Natural killer cell (primary cell): ENCODE measurements at regions not wholly inside any gene's neighbourhood (a gene's known extent, or its start where the extent isn't known, plus 50 kb on each side); places are given as distances from the start of the nearest gene placed in this dataset.

ENCODE experiments used
- ATAC-seq, 3 donors: fragments of 150-1000 bp in 2 of 3; fragments of 200-7000 bp in 1 of 3; cut with Tn5 transposase; 1 replicate in 1 of 3; 2 replicates in 2 of 3; pipeline ENCODE4 v1.10.0; 2021; ENCODE audit warnings: mild to moderate bottlenecking in 2 of 3, moderate library complexity in 2 of 3
- DNase-seq, 2 donors: peaks; one replicate each; pipeline versions ENCODE4 v3.0.0 to v3.0.0-alpha.2; 2013 to 2021; ENCODE audit warnings: mixed read lengths in 1 of 2
- H3K27ac ChIP-seq: one replicate; pipeline ENCODE4 v1.5.1; 2013; ENCODE audit warnings: mild to moderate bottlenecking, low read length
- H3K27me3 ChIP-seq: one replicate; pipeline ENCODE4 v1.6.1; 2013; ENCODE audit warnings: low read length; ENCODE audit not compliant: control insufficient read depth, insufficient read depth
- H3K36me3 ChIP-seq: one replicate; pipeline ENCODE4 v1.6.1; 2013; ENCODE audit warnings: low read length; ENCODE audit not compliant: control insufficient read depth, insufficient read depth
- H3K4me1 ChIP-seq: one replicate; pipeline ENCODE4 v1.6.1; 2013; ENCODE audit warnings: low read length; ENCODE audit not compliant: control insufficient read depth, insufficient read depth
- H3K4me3 ChIP-seq: one replicate; pipeline ENCODE4 v1.5.1; 2013; ENCODE audit warnings: low read length
- H3K9me3 ChIP-seq: one replicate; pipeline ENCODE4 v1.6.1; 2013; ENCODE audit warnings: low read length; ENCODE audit not compliant: control insufficient read depth, insufficient read depth
- H3K27ac Mint-ChIP-seq, 2 donors: one replicate each; pipeline ENCODE4 v1.8.0; 2022; ENCODE audit warnings: mild to moderate bottlenecking in 2 of 2, mixed read lengths in 2 of 2, moderate library complexity in 1 of 2
- H3K27me3 Mint-ChIP-seq, 2 donors: one replicate each; pipeline ENCODE4 v1.8.0; 2022; ENCODE audit warnings: low read depth in 2 of 2, mixed read lengths in 2 of 2
- H3K36me3 Mint-ChIP-seq: one replicate; pipeline ENCODE4 v1.8.0; 2022; ENCODE audit warnings: mixed read lengths
- H3K4me1 Mint-ChIP-seq, 2 donors: one replicate each; pipeline ENCODE4 v1.8.0; 2022; ENCODE audit warnings: mixed read lengths in 2 of 2
- H3K4me3 Mint-ChIP-seq: one replicate; pipeline ENCODE4 v1.8.0; 2022; ENCODE audit warnings: mild to moderate bottlenecking, moderate library complexity, mixed read lengths
- H3K9me3 Mint-ChIP-seq, 2 donors: one replicate each; pipeline ENCODE4 v1.8.0; 2022; ENCODE audit warnings: mixed read lengths in 2 of 2
- CTCF ChIP-seq: fragments of 200-600 bp; IDR thresholded peaks from one replicate; pipeline ENCODE4 v1.8.0; 2022; ENCODE audit warnings: antibody characterized with exemption
- WGBS: methylation state at CpG from one replicate; pipeline ENCODE4 v1.1.7; 2013; ENCODE audit warnings: missing lambda C conversion rate; ENCODE audit not compliant: insufficient coverage; 5-methylcytosine and 5-hydroxymethylcytosine counted together
- intact Hi-C: fragments of 100-400 bp; cut with micrococcal nuclease; formaldehyde crosslinking; loops from one replicate; pipeline ENCODE4 v1.14.2; 2022

GRCh38 chr6:140957386-140957785 lies 1175.3 kb upstream of the GJE1 start:
- H3K9me3 Mint-ChIP-seq: peaks cover 6 to 9% of the 10 kb centered on the region in 2 donors
- no peaks in the 10 kb centered on the region for H3K27me3 ChIP-seq
- no peaks in the 10 kb centered on the region for H3K36me3 ChIP-seq
- ATAC-seq: no peak
- no peaks in the 10 kb centered on the region for H3K4me1 Mint-ChIP-seq
- no peak overlapping the region for H3K27ac ChIP-seq
- H3K4me1 ChIP-seq: no peaks in the 10 kb centered on the region
- no peak overlapping the region for H3K4me3 ChIP-seq
- WGBS: 71% methylated on average over 2 of the region's 2 CpGs
- no peaks in the 10 kb centered on the region for H3K27me3 Mint-ChIP-seq
- no peak for TF ChIP-seq CTCF
- H3K36me3 Mint-ChIP-seq: no peaks in the 10 kb centered on the region
- no peak overlapping the region for H3K4me3 Mint-ChIP-seq
- intact Hi-C loops: no loop called here
- H3K9me3 ChIP-seq: no peaks in the 10 kb centered on the region
- no peak overlapping the region for H3K27ac Mint-ChIP-seq
- DNase-seq: no peak

- H3K4me3 Mint-ChIP-seq: no peak overlapping the region
- no peak overlapping the region for H3K27ac ChIP-seq
Measured at GRCh38 chr6:140956571-140957369, 1176.0 kb upstream of the GJE1 start.

GRCh38 chr6:140940251-140940925 lies 1192.3 kb upstream of the GJE1 start:
- H3K4me1 Mint-ChIP-seq: no peaks in the 10 kb centered on the region
- ATAC-seq (no peak), DNase-seq (no peak)
- Histone ChIP-seq H3K4me3 (no peak overlapping the region), H3K36me3 (no peaks in the 10 kb centered on the region), H3K4me1 (no peaks in the 10 kb centered on the region), H3K27me3 (no peaks in the 10 kb centered on the region), H3K27ac (no peak overlapping the region), H3K9me3 (peaks cover 5% of the 10 kb centered on the region)
- WGBS: 100% methylated on average over 2 of the region's 3 CpGs
- no peaks in the 10 kb centered on the region for H3K36me3 Mint-ChIP-seq
- H3K9me3 Mint-ChIP-seq: peaks cover 3 to 4% of the 10 kb centered on the region in 2 donors
- TF ChIP-seq CTCF: no peak
- intact Hi-C loops: no loop called here
- H3K27me3 Mint-ChIP-seq: no peaks in the 10 kb centered on the region
- no peak overlapping the region for H3K4me3 Mint-ChIP-seq
- H3K27ac Mint-ChIP-seq: no peak overlapping the region

More at GRCh38 chr6:140956571-140957369, 1176.0 kb upstream of the GJE1 start:
- WGBS: 81% methylated on average over 4 of the region's 4 CpGs
- no peaks in the 10 kb centered on the region for H3K27me3 Mint-ChIP-seq
- Histone ChIP-seq H3K9me3 (no peaks in the 10 kb centered on the region), H3K36me3 (no peaks in the 10 kb centered on the region), H3K4me1 (no peaks in the 10 kb centered on the region), H3K4me3 (no peak overlapping the region), H3K27me3 (no peaks in the 10 kb centered on the region)
- no peak for TF ChIP-seq CTCF
- no peak overlapping the region for H3K27ac Mint-ChIP-seq
- no peak for DNase-seq
- H3K4me1 Mint-ChIP-seq: no peaks in the 10 kb centered on the region
- ATAC-seq: no peak
- peaks cover 6 to 9% of the 10 kb centered on the region in 2 donors for H3K9me3 Mint-ChIP-seq
- H3K36me3 Mint-ChIP-seq: no peaks in the 10 kb centered on the region
- intact Hi-C loops: no loop called here
